Activated CD4-positive, alpha-beta T cell treated with anti-CD3 and anti-CD28 coated beads, Interleukin-2, amount 50 U/mL, for 4 hours (primary cell): ENCODE measurements at regions not wholly inside any gene's neighbourhood (a gene's known extent, or its start where the extent isn't known, plus 50 kb on each side); places are given as distances from the start of the nearest gene placed in this dataset.

Source experiments
- DNase-seq, 2 experiments: peaks; one replicate each; pipeline ENCODE4 v3.0.0-alpha.2; 2020

GRCh38 chr18:45447355-45448265, 167.7 kb upstream of the SLC14A2 start:
- no peak for DNase-seq

- DNase-seq, result no peak
These were observed 166.4 kb upstream of the SLC14A2 start for GRCh38 chr18:45448871-45449270.

GRCh38 chr18:45449418-45450227, 165.7 kb upstream of the SLC14A2 start:
- DNase-seq, result no peak

GRCh38 chr18:45456090-45457021, 158.9 kb upstream of the SLC14A2 start:
- no peak for DNase-seq

- DNase-seq, result no peak
These were observed 157.2 kb upstream of the SLC14A2 start for GRCh38 chr18:45458033-45458432.

- DNase-seq, result no peak
These were observed 153.1 kb upstream of the SLC14A2 start for GRCh38 chr18:45462179-45462578.

- no peak for DNase-seq
These were observed 151.8 kb upstream of the SLC14A2 start for GRCh38 chr18:45463451-45463850.

GRCh38 chr18:45464619-45465018, 150.7 kb upstream of the SLC14A2 start:
- no peak for DNase-seq

GRCh38 chr18:45467293-45467692, 148.0 kb upstream of the SLC14A2 start:
- no peak for DNase-seq

- no peak for DNase-seq
These were observed 147.3 kb upstream of the SLC14A2 start for GRCh38 chr18:45467945-45468344.

- DNase-seq, result no peak
These were observed 136.4 kb upstream of the SLC14A2 start for GRCh38 chr18:45478889-45479288.

- no peak for DNase-seq
These were observed 134.9 kb upstream of the SLC14A2 start for GRCh38 chr18:45480219-45481015.

- DNase-seq, result no peak
These were observed 133.5 kb upstream of the SLC14A2 start for GRCh38 chr18:45481821-45482220.

GRCh38 chr18:45482286-45482685, 133.0 kb upstream of the SLC14A2 start:
- no peak for DNase-seq

- DNase-seq, result no peak
These were observed 127.7 kb upstream of the SLC14A2 start for GRCh38 chr18:45487581-45487980.

GRCh38 chr18:45488645-45489044, 126.6 kb upstream of the SLC14A2 start:
- DNase-seq, result no peak

GRCh38 chr18:45493830-45494229, 121.4 kb upstream of the SLC14A2 start:
- no peak for DNase-seq

- DNase-seq, result no peak
These were observed 120.5 kb upstream of the SLC14A2 start for GRCh38 chr18:45494811-45495210.

GRCh38 chr18:45496741-45497140, 118.5 kb upstream of the SLC14A2 start:
- DNase-seq, result no peak

- DNase-seq, result no peak
These were observed 117.5 kb upstream of the SLC14A2 start for GRCh38 chr18:45497595-45498286.

GRCh38 chr18:45498287-45498658, 117.0 kb upstream of the SLC14A2 start:
- DNase-seq, result no peak
